ENCODE measurements at regions not wholly inside any gene's neighbourhood (a gene's known extent, or its start where the extent isn't known, plus 50 kb on each side); places are given as distances from the start of the nearest gene placed in this dataset.

DNA sequence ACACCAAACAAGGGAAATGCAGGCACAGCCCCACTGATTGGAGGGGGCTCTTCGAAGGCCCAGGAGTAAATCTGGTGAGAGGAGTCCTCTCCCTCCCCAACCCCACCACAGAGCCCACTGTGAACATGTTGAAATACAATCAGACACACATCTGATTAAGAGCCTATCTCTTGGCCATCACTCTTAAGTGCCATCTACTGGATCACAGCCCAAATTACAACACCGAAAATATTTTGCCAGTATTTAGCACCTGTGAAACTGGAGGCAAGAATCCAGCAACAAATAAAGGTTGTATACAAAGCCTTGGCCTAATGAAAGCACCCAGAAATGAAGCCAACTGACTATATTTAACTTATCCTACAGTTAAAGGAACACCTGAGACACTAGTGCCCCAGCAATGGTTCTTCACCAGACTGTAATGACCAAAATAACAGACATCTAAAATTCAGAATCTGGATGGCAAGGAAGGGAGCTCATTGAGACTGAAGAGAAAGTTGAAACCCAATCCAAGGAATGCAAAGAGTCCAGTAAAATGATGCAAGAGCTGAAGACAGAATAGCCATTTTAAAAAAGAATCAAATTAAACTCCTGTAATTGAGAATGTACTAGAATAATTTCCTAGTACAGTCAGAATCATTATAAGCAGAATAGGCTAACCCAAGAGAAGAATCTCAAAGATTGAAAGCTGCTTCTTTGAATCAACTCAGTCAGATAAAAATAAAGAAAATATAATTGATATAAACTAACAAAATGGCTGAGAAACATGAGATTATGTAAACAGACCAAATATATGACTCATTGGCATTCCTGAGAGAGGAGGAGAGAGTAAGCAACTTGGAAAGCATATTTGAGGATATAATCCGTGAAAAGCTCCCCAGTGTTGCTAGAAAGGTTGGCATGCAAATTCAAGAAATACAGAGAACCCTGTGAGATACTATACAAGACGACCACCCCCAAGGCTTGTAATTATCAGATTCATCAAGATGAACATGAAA, 1117.0 kb downstream of the FLRT2 start:
- no peak for DNase-seq

DNA sequence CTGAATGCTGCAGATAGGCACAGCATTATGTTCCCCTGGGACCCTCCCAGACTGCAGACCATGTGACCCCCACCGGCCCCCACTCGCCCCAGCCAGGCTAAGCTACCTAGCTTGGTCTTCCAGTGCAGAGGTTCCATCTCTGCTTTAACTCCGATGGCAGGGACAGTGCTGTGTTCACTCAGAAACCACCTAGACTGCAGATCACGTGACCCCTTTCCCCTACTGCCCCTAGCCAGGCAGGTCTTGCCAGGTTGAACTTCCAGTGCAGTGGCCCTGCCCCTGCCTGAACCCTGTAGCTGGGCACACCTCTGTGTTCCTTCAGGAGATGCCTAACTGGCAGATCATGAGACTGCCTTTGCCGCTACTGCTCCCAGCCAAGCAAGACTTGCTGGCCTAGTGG, 1116.2 kb downstream of the FLRT2 start:
- DNase-seq, result no peak

DNA sequence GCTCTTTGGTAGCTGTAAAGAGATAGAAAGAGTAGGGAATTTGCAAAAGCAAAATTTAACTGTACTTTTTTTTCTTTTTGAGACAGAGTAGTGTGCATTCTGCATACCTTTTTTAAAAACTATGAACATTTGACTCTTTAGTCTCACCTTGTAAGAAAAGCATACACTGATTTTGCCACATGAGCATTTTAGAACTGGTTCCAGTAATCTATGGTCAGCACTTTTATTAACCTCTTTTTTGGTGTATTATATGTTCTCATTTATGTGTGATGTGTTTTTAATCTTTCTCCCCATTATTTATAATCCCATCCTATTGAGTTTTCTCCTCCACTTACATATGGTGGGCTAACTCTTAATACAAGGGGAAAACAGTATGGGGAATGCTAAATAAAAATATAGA, 1111.4 kb downstream of the FLRT2 start:
- no peak for DNase-seq

DNA sequence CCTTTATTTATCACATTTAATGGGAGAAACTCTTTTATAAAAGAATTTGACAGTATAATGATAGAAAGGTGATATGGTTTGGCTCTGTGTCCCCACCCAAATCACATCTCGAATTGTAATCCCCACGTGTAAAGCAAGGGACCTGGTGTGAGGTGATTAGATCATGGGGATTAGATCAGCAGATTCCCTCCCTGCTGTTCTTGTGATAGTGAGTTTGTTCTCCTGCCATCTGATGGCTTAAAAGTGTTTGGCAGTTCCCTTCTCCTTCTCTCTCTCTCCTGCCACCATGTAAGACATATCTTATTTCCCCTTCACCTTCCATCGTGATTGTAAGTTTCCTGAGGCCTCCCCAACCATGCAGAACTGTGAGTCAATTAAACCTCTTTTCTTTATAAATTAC, 1110.3 kb downstream of the FLRT2 start:
- no peak for DNase-seq

DNA sequence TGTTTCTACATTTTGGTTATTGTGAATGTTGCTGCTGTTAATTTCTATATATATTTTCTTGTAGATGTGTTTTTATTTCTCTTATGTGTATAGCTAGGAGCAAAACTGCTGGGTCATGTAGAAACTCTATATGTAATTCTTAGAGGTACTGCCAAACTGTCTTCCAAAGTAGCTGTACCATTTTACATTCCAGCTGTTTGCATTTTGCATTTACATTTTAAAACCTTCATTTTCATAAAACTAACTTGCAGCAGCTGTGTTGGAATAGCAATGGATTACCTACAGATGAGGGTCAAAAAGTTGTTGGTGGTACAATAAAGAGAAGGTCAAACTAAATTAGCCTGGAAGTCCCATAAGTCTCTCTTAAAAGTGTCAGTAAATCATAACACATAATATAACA, 1109.7 kb downstream of the FLRT2 start:
- no peak for DNase-seq

DNA sequence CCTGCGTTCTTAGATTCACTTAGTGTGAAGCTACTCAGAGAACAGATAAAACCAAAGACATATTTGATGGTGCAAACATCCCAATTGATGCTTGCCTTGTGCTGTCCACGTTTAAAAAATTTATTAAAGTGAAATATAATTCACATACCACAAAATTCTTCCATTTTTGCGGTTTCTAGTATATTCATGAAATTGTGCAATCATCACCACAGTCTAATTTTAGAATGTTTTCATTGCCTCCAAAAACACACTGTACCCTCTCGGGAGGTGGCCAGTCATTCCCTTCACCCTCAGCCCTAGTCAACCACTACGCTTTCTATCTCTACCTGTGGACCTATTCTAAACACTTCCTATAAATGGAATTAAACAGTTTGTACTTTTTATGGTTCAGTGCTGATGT, 1109.2 kb downstream of the FLRT2 start:
- DNase-seq, result no peak

DNA sequence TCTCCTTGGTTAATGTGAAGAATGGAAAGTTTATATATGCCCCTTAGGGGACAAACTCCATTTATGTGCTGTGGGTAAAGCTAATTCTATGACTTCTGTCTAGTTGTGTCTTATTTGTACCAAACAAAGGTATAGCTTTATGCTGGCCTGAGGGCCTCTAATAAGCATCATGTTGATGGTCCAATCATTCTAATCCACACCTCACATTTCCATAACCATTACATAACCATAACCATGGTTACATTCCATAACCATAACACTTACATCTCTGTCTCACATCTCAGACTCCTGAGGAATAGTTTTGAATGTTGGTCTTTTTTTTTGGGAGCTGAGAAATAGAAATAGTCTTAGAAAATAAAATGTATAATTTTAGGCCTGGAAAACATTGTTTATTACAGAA, 1097.1 kb downstream of the FLRT2 start:
- DNase-seq, result no peak

DNA sequence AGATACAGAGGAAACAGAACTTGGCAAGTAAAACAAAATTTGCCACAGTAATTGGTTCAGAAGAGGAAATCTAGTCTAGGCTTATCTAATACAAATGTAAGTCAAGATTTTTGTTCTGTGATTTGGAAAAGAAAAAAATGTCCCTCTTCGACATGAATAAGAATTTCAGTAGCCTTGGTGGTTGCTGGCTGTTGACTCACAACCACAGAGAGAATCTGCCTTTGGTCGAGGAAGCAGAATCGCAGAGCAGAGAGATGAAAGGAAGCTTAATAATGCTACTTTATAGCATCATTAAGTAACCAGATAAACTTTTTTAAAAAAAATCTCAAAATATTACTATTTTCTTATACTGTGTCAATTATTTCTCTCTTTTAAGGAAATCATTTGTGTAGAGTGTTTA, 1096.6 kb downstream of the FLRT2 start:
- DNase-seq, result no peak

DNA sequence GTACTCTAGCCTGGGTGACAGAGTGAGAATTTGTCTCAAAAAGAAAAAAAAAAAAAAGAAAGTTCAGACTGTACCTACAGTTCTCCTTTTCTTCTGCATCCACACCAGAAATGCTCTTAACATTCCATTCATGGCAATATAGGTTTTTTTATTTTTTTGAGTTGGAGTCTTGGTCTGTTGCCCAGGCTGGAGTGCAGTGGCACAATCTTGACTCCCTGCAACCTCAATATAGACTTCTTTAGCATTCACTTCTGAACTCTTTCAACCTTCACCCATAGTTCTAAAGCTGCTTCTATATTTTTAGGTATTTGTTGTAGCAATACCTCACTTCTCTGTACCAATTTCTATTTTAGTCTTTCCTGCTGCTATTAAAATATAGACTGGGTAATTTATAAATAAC, 1095.7 kb downstream of the FLRT2 start:
- DNase-seq, result no peak

DNA sequence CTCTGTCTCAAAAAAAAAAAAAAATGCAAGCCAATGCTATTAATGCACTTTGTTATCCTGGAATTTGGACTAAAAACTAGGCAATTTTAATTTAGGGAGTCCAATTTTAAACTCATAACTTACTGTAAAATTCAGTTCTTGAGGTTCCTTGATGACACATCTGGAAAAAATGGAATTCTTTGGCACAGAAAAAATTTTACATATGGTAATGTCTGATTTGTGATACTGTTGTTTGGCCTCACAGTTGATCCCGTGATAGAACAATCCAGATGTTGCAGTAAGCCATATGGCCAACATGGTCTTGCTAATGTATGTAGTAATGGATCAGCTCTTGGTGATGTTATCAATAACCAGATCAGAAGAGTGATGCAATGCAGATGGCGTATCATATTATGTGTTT, 1089.8 kb downstream of the FLRT2 start:
- DNase-seq, result no peak

DNA sequence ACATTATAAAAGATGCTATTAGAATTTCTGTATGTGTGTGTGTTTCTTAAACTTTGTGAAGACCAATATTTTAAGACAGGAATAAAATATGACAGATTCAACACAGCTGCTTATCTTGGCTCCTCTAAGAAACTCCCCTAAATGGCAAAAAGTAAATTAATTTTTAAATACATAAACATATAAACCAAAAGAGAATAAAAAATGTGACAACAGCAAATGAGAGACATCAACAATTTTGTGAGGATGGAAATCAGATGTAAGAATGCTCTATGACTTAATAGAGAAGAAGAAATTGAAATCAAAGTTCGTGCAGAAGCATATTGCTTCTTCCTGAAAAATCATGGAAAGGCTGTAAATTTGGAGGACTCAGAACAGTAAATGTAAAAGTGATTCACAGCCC, 1083.8 kb downstream of the FLRT2 start:
- DNase-seq, result no peak

DNA sequence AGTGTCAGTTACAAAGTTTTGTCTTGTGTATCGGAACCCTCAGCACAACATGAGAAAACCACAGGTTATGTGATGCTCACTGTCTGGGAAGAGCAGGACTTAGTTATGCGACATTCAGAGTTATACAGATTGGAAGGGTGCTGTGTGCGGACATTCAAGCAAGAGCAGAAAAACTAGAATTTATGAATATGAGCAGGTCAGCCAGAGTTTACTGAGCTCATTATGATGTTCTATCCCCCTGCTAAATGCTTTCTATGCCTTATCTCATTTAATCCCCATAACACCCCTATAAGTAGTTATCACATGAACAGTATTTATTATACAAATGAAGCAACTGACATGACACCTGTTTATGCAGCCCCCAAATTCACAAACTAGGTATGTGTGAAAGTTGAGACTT, 1083.2 kb downstream of the FLRT2 start:
- no peak for DNase-seq

DNA sequence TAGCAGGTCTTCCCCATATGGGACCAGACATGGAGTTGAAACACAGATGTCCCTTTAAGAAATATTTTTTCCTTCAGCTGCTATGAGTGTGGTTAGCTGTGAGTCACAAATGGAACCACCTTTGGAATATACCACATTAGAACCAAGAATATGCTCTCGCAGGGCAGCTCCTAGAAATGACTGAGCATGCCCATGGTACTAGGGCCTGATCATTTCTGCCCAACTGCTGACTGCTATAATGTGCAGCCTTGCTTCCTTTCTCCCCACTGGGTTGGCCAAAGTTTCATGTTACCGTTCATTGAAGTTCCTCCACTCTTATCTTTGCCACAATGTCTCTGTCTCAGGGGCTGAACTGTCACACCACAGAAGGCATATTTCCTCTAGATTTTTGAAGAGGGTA, 1074.6 kb downstream of the FLRT2 start:
- DNase-seq, result no peak

DNA sequence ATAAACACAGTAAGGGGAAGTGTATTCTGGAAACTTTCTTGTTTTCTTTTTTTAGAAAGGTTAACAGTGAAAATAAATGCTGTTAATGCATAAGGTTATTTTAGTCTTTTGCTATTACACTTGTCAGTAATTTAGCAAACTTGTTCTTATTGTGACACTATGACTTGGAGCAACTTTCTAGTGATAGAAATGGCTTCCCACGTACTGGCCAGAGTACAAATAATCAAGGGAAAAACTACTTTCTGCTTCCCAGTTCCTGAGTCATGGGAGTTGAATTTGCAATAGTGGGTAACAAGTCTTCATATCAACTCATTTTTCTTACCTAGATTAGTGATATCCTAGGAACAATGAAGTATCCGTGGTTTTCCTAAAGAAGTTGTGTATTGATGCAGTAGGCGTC, 1072.3 kb downstream of the FLRT2 start:
- DNase-seq, result no peak

DNA sequence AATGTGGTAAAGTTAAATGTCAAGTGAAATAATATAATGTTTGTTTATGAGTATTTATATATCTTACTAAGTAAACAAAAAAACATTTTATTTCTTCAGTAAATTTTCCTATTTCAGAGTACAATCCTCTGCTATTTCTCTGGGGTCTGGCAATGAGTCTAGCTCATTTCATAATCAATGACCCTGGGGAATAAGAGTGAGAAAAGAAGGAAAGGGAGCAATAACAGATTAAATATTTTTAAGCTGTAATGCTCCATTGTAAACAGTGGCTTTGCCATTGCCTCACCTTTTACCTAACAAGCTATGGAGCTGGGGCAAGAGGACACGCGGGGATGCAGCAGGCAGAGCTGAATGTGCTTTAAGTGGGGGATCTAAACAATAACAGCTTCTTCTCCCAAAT, 1071.9 kb downstream of the FLRT2 start:
- DNase-seq, result no peak

DNA sequence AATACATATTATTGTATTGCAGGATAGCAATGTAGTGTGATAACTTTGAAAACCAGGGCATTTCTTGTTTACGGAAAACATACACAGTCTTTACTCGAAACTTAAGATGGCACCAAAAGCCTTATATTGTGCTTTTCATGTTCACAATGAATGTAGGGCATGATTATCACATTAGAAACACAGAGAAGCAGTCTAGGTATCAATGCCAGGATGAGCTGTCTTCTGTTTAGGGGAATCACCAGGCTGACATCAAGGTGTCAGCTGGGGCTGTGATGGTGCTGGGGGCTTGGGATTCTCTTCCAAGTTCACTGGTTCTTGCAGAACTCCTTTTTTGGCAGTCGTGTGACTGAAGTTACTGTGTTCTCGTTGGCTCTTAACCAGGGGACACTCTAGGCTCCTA, 1067.3 kb downstream of the FLRT2 start:
- DNase-seq, result no peak

DNA sequence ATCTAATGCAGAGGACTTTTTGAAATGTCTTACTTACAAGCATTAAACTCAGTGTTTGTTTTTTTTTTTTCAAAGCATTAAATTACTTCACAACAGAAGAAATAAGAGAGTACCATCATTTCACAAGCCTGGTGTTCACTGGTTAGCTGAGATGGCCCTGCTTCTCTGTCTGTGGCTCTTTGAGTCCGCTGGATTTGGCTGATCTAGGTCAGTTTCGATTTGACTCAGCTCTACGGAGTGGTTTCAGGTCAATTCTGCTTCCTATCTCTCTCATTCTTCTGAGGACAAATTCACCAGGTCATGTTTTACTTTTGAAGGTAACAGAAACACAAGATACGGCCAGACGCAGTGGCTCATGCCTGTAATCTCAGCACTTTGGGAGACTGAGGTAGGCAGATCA, 1066.1 kb downstream of the FLRT2 start:
- no peak for DNase-seq

DNA sequence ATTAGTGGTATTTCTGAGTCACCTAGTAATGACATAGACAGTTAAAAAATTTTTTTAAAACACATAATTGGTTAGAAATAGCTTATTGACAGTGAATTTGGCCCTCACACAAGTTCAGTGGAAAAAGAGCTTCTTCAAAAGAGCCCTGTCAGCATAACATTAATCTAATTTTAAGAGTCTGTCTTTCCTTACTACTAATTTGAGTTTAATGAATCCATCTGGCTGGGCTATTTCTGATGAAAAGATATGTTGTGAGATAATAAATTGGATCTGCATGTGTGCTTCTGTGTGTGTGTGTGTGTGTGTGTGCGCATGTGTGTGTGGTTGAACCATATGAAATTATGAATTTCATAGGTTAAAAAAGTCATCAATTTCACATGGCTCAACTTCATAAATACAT, 1045.2 kb downstream of the FLRT2 start:
- DNase-seq, result no peak

DNA sequence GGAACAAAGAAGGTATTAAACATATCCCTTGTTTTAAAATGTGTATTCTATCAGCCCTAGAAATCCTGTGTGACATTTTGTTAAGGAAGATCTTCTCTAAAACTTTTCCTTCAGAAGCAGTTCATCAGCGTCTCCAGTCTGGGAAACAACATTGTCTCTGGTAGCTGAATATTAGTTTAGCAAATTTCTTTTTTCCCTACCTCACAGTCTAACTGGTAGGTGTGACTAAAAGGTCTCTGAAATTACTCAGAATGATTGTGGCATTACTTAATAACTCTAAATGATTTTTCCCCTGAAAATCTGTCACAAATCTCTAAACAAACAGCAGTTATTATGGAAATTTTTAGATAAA, 1044.8 kb downstream of the FLRT2 start:
- no peak for DNase-seq

DNA sequence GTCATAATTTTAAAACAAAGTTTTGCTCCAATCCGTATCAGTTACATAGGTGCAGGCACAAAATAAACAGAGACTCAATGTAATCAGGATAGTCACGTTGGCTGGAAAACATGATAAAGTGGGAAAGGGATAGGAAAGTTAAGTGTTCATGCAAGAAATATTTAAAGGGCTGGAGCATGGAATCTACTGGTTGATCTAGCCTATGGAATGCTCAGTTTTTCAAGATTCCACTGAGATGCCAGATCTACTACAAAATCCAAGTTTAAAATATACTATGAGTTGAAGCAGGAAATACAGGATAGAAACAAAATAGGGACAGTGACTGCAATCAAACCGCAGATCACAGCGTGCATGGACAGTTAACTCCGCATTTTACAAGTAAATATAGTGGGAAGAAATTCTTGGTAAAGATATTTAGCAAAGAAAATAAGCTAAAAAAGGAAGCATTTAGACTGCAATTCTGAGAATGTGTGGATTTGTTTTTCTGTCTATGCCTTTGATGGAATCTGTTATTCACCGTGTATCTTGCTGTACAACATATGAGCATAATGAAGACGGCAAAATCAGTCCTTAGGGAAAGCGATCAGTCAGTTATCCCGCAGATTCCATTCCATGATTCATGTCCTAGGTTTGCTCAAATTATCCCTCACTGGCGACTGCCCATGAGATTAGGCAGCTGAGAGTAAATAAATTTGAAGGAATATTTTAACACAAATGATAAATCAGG, 1044.3 kb downstream of the FLRT2 start:
- DNase-seq, result no peak

DNA sequence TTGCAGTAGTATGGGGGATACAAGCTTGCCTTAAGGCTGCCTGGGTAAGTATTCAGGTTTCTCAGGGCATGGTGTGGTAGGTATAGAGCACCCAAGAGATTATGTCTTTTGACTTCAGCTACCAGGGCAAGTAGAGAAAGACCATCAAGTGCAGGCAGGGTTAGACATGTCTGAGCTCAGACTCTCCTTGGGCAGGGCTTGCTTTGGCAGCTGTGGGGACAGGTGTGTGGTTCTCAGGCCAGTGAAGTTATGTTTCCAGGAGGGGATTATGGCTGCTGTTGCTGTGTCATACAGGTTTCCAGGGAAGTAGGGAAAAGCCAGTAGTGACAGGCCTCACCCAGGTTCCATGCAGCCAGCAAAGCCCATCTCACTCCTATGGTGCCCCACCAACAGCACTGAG, 1040.4 kb downstream of the FLRT2 start:
- no peak for DNase-seq

DNA sequence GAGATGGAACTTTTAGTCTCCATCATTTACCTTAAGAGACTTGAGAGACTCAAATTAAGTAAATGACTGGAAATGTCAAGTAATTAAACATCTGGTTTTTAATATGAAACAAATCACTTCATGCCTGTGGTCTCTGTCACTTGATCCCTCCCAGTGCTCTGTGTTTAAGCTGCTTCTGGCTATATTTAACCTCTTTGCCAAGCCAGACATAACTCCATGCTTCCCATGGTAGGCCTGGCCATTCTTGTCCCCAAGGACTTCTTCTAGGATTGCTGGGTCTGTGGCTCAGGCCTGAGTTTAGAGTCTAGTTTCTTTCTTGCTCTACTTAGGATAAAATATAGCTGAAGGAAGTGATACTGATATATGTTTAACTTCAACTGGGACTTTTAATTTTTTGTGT, 1013.6 kb downstream of the FLRT2 start:
- DNase-seq, result no peak

DNA sequence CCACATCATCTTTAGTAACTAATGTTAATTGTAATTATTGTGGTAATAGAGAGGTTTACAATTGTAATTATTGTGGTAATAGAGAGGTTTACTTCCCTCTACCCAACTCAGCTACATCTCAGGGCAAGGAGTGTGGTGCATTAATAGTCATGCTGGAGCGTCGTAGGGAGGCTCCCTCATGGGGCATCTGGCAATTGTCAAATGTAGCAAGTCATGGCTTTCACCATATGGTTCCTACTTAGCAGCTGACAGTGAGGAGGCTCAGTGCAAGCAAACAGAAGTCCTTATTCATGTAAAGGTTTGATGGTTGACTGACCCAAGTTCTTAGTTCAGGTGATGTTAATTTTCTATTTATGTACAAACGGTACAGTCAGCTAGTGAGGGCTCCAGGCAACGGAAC, 1012.0 kb downstream of the FLRT2 start:
- DNase-seq, result no peak

DNA sequence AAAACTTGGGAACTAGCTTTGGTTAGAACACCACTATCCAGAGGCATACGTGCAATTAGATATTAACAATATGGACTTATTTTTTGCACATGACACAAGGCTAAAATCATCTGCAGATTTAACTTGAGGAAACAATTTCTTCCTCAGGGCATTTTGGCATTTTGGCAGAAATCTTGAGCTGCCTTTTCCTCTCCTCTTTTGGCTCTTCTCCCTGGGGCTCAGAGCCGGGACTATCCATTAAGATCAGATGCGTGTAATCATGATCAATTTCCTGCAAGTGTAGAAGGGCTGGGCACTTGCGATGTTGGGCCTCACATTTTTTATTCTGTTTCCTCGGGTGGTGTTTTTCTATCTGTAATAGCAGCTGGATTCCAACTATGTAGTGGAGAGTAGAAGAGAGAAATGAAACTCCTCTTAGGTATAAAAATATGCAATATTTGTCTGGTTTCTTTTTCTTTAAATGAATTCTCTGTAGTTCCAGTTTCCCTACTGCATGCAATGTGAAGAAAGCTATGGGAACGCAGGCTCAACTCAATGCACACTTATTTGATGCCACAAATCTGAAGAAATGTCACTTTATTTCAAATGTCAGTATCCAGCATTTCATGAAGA, 1010.8 kb downstream of the FLRT2 start:
- DNase-seq, result no peak
